ENCODE measurements at regions not wholly inside any gene's neighbourhood (a gene's known extent, or its start where the extent isn't known, plus 50 kb on each side); places are given as distances from the start of the nearest gene placed in this dataset.

- Histone ChIP-seq H3K9me3 (ENCODE audit: control insufficient read depth in 2 of 3, insufficient read depth in 1 of 3, low read length in 3 of 3) (no peaks in the 10 kb centered on the region), H3K36me3 (ENCODE audit: control insufficient read depth in 2 of 3, insufficient read depth in 3 of 3, low read length in 3 of 3) (no peaks in the 10 kb centered on the region), H3K27me3 (ENCODE audit: control insufficient read depth, insufficient read depth, low read length) (no peaks in the 10 kb centered on the region), H3K27ac (ENCODE audit: low read depth in 2 of 2, low read length in 2 of 2) (no peak overlapping the region), H3K4me1 (ENCODE audit: control insufficient read depth in 2 of 3, insufficient read depth in 2 of 3, low read depth in 1 of 3, low read length in 3 of 3) (no peaks in the 10 kb centered on the region), H3K9ac (ENCODE audit: low read length in 3 of 3) (no peak overlapping the region), H3K4me3 (ENCODE audit: low read length in 3 of 3) (no peak overlapping the region)
- FAIRE-seq, result no peak
- intact Hi-C loops (cut with DNase I), result no loop called here
- TF ChIP-seq CTCF (IDR thresholded peaks at IDR 0.05; ENCODE audit: borderline replicate concordance, extremely low read depth, insufficient read depth), result no peak
- DNase-seq, result no peak
These were observed 289.9 kb downstream of the SATB1 start for GRCh38 chr3:18135060-18135814.

- no peak overlapping the region for H3K9ac ChIP-seq (ENCODE audit: low read length in 3 of 3)
- no peak for TF ChIP-seq CTCF (IDR thresholded peaks at IDR 0.05; ENCODE audit: borderline replicate concordance, extremely low read depth, insufficient read depth)
- H3K36me3 ChIP-seq (ENCODE audit: control insufficient read depth in 2 of 3, insufficient read depth in 3 of 3, low read length in 3 of 3), result no peaks in the 10 kb centered on the region
- H3K27me3 ChIP-seq (ENCODE audit: control insufficient read depth, insufficient read depth, low read length), result no peaks in the 10 kb centered on the region
- DNase-seq, result no peak
- H3K27ac ChIP-seq (ENCODE audit: low read depth in 2 of 2, low read length in 2 of 2), result no peak overlapping the region
- intact Hi-C loops (cut with DNase I), result no loop called here
- no peaks in the 10 kb centered on the region for H3K9me3 ChIP-seq (ENCODE audit: control insufficient read depth in 2 of 3, insufficient read depth in 1 of 3, low read length in 3 of 3)
- H3K4me1 ChIP-seq (ENCODE audit: control insufficient read depth in 2 of 3, insufficient read depth in 2 of 3, low read depth in 1 of 3, low read length in 3 of 3), result no peaks in the 10 kb centered on the region
- no peak for FAIRE-seq
- H3K4me3 ChIP-seq (ENCODE audit: low read length in 3 of 3), result no peak overlapping the region
These were observed 290.6 kb downstream of the SATB1 start for GRCh38 chr3:18134386-18135059.

- intact Hi-C loops (cut with DNase I), result no loop called here
- H3K9ac ChIP-seq (ENCODE audit: low read length in 3 of 3), result no peak overlapping the region
- TF ChIP-seq CTCF (IDR thresholded peaks at IDR 0.05; ENCODE audit: borderline replicate concordance, extremely low read depth, insufficient read depth), result no peak
- H3K36me3 ChIP-seq (ENCODE audit: control insufficient read depth in 2 of 3, insufficient read depth in 3 of 3, low read length in 3 of 3), result no peaks in the 10 kb centered on the region
- H3K4me1 ChIP-seq (ENCODE audit: control insufficient read depth in 2 of 3, insufficient read depth in 2 of 3, low read depth in 1 of 3, low read length in 3 of 3), result no peaks in the 10 kb centered on the region
- no peak overlapping the region for H3K4me3 ChIP-seq (ENCODE audit: low read length in 3 of 3)
- DNase-seq (no peak), FAIRE-seq (no peak)
- no peaks in the 10 kb centered on the region for H3K9me3 ChIP-seq (ENCODE audit: control insufficient read depth in 2 of 3, insufficient read depth in 1 of 3, low read length in 3 of 3)
- no peaks in the 10 kb centered on the region for H3K27me3 ChIP-seq (ENCODE audit: control insufficient read depth, insufficient read depth, low read length)
- H3K27ac ChIP-seq (ENCODE audit: low read depth in 2 of 2, low read length in 2 of 2), result no peak overlapping the region
These were observed 292.1 kb downstream of the SATB1 start for GRCh38 chr3:18132991-18133390.

Data from kidney (tissue), 13 donors.